Activated CD4-positive, alpha-beta T cell treated with anti-CD3 and anti-CD28 coated beads, Interleukin-2, amount 10 ng/mL, durations not matched to agents 24 days and 14 days (primary cell): ENCODE measurements at regions not wholly inside any gene's neighbourhood (a gene's known extent, or its start where the extent isn't known, plus 50 kb on each side); places are given as distances from the start of the nearest gene placed in this dataset.
"Not testable (repeated sequence)": the region's sequence is repeated elsewhere in the genome, so short reads cannot be mapped to it uniquely, and the experiment has no call there.

Source experiments
- DNase-seq: peaks from one replicate; pipeline ENCODE4 v3.0.0; 2022
- H3K27ac Mint-ChIP-seq: one replicate; pipeline ENCODE4 v1.8.0; 2022; ENCODE audit warnings: mild to moderate bottlenecking, mixed read lengths
- H3K27me3 Mint-ChIP-seq: one replicate; pipeline ENCODE4 v1.8.0; 2022; ENCODE audit warnings: mixed read lengths
- H3K36me3 Mint-ChIP-seq: one replicate; pipeline ENCODE4 v1.8.0; 2022; ENCODE audit warnings: low read depth, mild to moderate bottlenecking, mixed read lengths
- H3K4me1 Mint-ChIP-seq: one replicate; pipeline ENCODE4 v1.8.0; 2021; ENCODE audit warnings: mixed read lengths
- H3K4me3 Mint-ChIP-seq: one replicate; pipeline ENCODE4 v1.8.0; 2022; ENCODE audit warnings: mild to moderate bottlenecking, moderate library complexity, mixed read lengths
- H3K9me3 Mint-ChIP-seq: one replicate; pipeline ENCODE4 v1.8.0; 2021; ENCODE audit warnings: mixed read lengths
- intact Hi-C: fragments of 100-400 bp; cut with micrococcal nuclease; formaldehyde crosslinking; loops from one replicate; pipeline ENCODE4 v1.15.1; 2023

GRCh38 chr5:71806711-71807110, 87.6 kb downstream of the CARTPT start:
- Mint-ChIP-seq H3K36me3 (no peaks in the 10 kb centered on the region), H3K27me3 (peaks cover 14% of the 10 kb centered on the region), H3K4me3 (no peak overlapping the region), H3K9me3 (no peaks in the 10 kb centered on the region), H3K4me1 (no peaks in the 10 kb centered on the region), H3K27ac (no peak overlapping the region)
- DNase-seq, result no peak
- intact Hi-C loops, result no loop called here

GRCh38 chr5:71807909-71808308, 88.8 kb downstream of the CARTPT start:
- intact Hi-C loops, result no loop called here
- no peaks in the 10 kb centered on the region for H3K9me3 Mint-ChIP-seq
- H3K27me3 Mint-ChIP-seq, result peaks cover 16% of the 10 kb centered on the region
- H3K27ac Mint-ChIP-seq, result no peak overlapping the region
- H3K4me3 Mint-ChIP-seq, result no peak overlapping the region
- DNase-seq, result no peak
- H3K4me1 Mint-ChIP-seq, result no peaks in the 10 kb centered on the region
- no peaks in the 10 kb centered on the region for H3K36me3 Mint-ChIP-seq

GRCh38 chr5:71809446-71809845, 90.4 kb downstream of the CARTPT start:
- Mint-ChIP-seq H3K4me1 (no peaks in the 10 kb centered on the region), H3K36me3 (no peaks in the 10 kb centered on the region), H3K27ac (no peak overlapping the region), H3K27me3 (peaks cover 14% of the 10 kb centered on the region), H3K9me3 (no peaks in the 10 kb centered on the region), H3K4me3 (no peak overlapping the region)
- intact Hi-C loops, result no loop called here
- no peak for DNase-seq

DNA sequence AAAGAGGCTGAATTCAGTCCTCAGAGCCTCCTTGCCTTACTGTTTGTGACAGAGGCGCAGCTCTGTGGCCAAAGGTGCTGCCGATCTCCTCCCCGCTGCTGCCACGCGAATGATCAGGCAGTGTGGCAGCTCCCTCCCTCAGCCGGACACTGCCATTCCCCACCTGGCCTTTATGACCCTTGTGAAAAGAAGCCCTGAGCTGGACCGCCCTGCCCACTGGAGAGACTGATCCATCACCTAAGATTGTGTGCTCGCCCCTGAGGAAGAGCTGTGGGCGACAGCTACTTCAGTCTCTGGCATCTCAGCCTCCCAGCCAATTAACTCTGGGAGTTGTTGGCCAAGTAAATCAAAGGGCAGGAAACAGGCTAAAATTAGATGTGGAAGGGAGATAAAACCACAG, 90.9 kb downstream of the CARTPT start:
- intact Hi-C loops, result no loop called here
- Mint-ChIP-seq H3K36me3 (no peaks in the 10 kb centered on the region), H3K4me3 (no peak overlapping the region), H3K4me1 (no peaks in the 10 kb centered on the region), H3K27ac (no peak overlapping the region), H3K9me3 (no peaks in the 10 kb centered on the region), H3K27me3 (peaks cover 14% of the 10 kb centered on the region)
- DNase-seq, result no peak

GRCh38 chr5:71810471-71811195, 91.6 kb downstream of the CARTPT start:
- peaks cover 14% of the 10 kb centered on the region for H3K27me3 Mint-ChIP-seq
- no peak for DNase-seq
- no peaks in the 10 kb centered on the region for H3K4me1 Mint-ChIP-seq
- intact Hi-C loops, result no loop called here
- no peaks in the 10 kb centered on the region for H3K9me3 Mint-ChIP-seq
- no peaks in the 10 kb centered on the region for H3K36me3 Mint-ChIP-seq
- no peak overlapping the region for H3K27ac Mint-ChIP-seq
- H3K4me3 Mint-ChIP-seq, result no peak overlapping the region

GRCh38 chr5:71811779-71812178, 92.7 kb downstream of the CARTPT start:
- intact Hi-C loops, result no loop called here
- H3K27ac Mint-ChIP-seq, result no peak overlapping the region
- H3K9me3 Mint-ChIP-seq, result no peaks in the 10 kb centered on the region
- H3K27me3 Mint-ChIP-seq, result peaks cover 14% of the 10 kb centered on the region
- no peaks in the 10 kb centered on the region for H3K4me1 Mint-ChIP-seq
- no peaks in the 10 kb centered on the region for H3K36me3 Mint-ChIP-seq
- no peak for DNase-seq
- H3K4me3 Mint-ChIP-seq, result no peak overlapping the region

DNA sequence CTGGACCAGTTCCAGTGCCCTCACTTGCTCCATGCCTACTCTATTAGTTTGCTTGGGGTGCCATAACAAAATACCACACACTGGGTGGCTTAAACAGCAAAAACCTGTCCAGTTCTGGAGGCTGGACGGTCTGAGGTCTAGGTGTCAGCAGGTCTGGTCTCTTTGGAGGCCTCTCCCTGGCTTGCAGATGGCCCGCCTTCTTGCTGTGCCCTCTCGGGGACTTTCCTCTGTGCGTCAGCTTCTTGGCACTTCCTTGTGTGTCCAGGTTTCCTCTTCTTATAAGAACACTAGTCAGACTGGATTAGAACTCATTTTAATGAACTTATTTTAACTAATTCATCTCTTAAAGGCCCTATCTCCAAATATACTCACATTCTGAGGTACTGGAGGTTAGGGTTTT, 97.2 kb downstream of the CARTPT start:
- Mint-ChIP-seq H3K27me3 (peaks cover 6% of the 10 kb centered on the region), H3K4me1 (no peaks in the 10 kb centered on the region), H3K27ac (no peak overlapping the region), H3K4me3 (no peak overlapping the region), H3K36me3 (no peaks in the 10 kb centered on the region), H3K9me3 (peaks cover 4% of the 10 kb centered on the region)
- DNase-seq, result no peak
- intact Hi-C loops, result no loop called here

- intact Hi-C loops, result no loop called here
- Mint-ChIP-seq H3K27ac (no peak overlapping the region), H3K9me3 (peaks cover 8% of the 10 kb centered on the region)
Measured at GRCh38 chr5:71817891-71818290, 98.8 kb downstream of the CARTPT start.

GRCh38 chr5:71821029-71821428, 102.0 kb downstream of the CARTPT start:
- Mint-ChIP-seq H3K4me1 (no peaks in the 10 kb centered on the region), H3K27ac (no peak overlapping the region), H3K9me3 (peaks cover 8% of the 10 kb centered on the region), H3K27me3 (no peaks in the 10 kb centered on the region), H3K36me3 (no peaks in the 10 kb centered on the region), H3K4me3 (no peak overlapping the region)
- intact Hi-C loops, result no loop called here
- DNase-seq, result no peak

More at GRCh38 chr5:71817891-71818290, 98.8 kb downstream of the CARTPT start:
- H3K36me3 Mint-ChIP-seq, result no peaks in the 10 kb centered on the region
- H3K27me3 Mint-ChIP-seq, result peaks cover 3% of the 10 kb centered on the region
- H3K4me1 Mint-ChIP-seq, result no peaks in the 10 kb centered on the region
- DNase-seq, result no peak
- no peak overlapping the region for H3K4me3 Mint-ChIP-seq

- H3K27ac Mint-ChIP-seq, intact Hi-C loops, H3K36me3 Mint-ChIP-seq, H3K4me3 Mint-ChIP-seq, DNase-seq, H3K27me3 Mint-ChIP-seq, H3K4me1 Mint-ChIP-seq: not testable (repeated sequence)
- peaks cover 12% of the 10 kb centered on the region for H3K9me3 Mint-ChIP-seq
Measured at GRCh38 chr5:71822065-71822464, 103.0 kb downstream of the CARTPT start.

GRCh38 chr5:71825992-71826391, 106.9 kb downstream of the CARTPT start:
- peaks cover 16% of the 10 kb centered on the region for H3K9me3 Mint-ChIP-seq
- no peak overlapping the region for H3K4me3 Mint-ChIP-seq
- intact Hi-C loops, result no loop called here
- H3K27ac Mint-ChIP-seq, result no peak overlapping the region
- no peaks in the 10 kb centered on the region for H3K4me1 Mint-ChIP-seq
- no peak for DNase-seq
- H3K27me3 Mint-ChIP-seq, result no peaks in the 10 kb centered on the region
- H3K36me3 Mint-ChIP-seq, result no peaks in the 10 kb centered on the region

DNA sequence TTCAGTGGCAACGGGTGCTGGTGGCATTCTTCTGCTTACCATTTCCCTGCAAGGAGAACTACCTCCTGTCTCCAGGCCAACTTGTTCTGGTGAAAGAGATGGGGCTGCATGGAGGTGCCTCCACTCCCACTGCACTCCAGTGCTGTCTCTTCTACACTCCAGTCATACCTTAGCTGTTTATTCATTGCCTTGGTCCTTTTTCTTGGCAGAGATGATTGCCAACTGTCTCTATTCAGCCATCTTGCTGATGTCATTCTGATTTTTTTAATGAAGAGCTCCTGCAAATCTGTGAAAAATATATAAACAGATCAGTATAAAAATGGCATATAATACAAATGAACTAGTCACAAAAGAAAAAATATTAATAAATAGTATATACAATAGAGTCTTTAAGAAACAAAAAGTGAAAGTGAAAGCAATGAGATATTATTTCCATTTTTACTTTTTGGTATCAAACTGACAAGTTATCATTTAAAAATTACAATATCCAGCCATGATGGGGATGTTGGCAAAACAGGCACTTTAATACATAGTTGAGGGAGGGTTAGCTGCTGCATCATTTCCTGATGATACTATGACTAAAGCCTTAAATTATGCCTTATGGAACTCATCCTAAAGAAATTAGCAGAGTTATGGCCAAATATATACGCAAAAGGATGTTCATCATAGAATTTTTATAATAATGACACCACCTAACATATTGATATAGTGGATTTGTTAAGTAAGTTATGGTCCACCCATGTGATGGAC, 109.4 kb downstream of the CARTPT start:
- no peaks in the 10 kb centered on the region for H3K36me3 Mint-ChIP-seq
- no peak for DNase-seq
- intact Hi-C loops, result no loop called here
- no peak overlapping the region for H3K4me3 Mint-ChIP-seq
- H3K27ac Mint-ChIP-seq, result no peak overlapping the region
- no peaks in the 10 kb centered on the region for H3K4me1 Mint-ChIP-seq
- peaks cover 13% of the 10 kb centered on the region for H3K9me3 Mint-ChIP-seq
- H3K27me3 Mint-ChIP-seq, result no peaks in the 10 kb centered on the region

DNA sequence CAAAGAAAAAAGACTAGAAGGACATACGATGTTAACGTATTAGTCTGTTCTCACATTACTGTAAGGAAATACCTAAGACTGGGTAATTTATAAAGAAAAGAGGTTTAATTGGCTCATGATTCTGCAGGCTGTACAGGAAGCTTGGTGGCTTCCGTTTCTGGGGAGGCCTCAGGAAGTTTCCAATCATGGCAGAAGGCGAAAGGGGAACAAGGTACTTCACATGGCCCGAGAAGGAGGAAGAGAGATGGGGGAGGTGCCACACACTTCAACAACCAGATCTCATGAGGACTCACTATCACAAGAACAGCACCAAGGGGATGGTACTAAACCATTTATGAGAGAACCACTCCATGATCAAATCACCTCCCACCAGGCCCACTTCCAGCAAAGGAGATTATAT, 110.1 kb downstream of the CARTPT start:
- Mint-ChIP-seq H3K27me3 (no peaks in the 10 kb centered on the region), H3K4me1 (no peaks in the 10 kb centered on the region), H3K4me3 (no peak overlapping the region), H3K27ac (no peak overlapping the region), H3K9me3 (peaks cover 13% of the 10 kb centered on the region), H3K36me3 (no peaks in the 10 kb centered on the region)
- no peak for DNase-seq
- intact Hi-C loops, result no loop called here

GRCh38 chr5:71830681-71831539, 111.8 kb downstream of the CARTPT start:
- H3K27ac Mint-ChIP-seq, result no peak overlapping the region
- no peaks in the 10 kb centered on the region for H3K36me3 Mint-ChIP-seq
- H3K4me1 Mint-ChIP-seq, result no peaks in the 10 kb centered on the region
- intact Hi-C loops, result no loop called here
- H3K4me3 Mint-ChIP-seq, result no peak overlapping the region
- H3K9me3 Mint-ChIP-seq, result peaks cover 13% of the 10 kb centered on the region
- DNase-seq, result no peak
- H3K27me3 Mint-ChIP-seq, result no peaks in the 10 kb centered on the region
